SW480 (cell line): ENCODE measurements at regions not wholly inside any gene's neighbourhood (a gene's known extent, or its start where the extent isn't known, plus 50 kb on each side); places are given as distances from the start of the nearest gene placed in this dataset.
"Not testable (repeated sequence)": the region's sequence is repeated elsewhere in the genome, so short reads cannot be mapped to it uniquely, and the experiment has no call there.

Experiments used
- DNase-seq: peaks from one replicate; pipeline ENCODE4 v3.0.0-alpha.2; 2016; ENCODE audit warnings: low spot score

DNA sequence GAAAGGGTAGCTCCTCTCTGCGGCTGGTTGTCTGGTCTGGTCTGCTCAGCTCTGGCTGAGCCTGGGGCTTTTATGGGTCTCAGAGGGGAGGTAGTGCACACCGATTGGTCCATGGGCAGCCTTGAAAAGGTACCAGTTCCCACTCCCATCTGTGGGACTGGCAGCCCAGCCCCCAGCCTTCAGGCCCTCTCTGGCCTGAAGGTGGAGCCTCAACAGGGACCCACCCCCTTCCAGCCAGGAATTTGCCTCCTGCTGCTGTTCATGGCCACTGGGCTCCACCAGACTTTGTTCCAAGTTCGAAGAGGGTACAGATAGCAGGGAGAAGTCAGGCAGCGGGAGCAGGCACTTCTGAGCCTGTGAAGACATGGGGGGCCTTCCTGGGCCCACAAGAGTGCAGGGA is 165.3 kb upstream of the SLC27A6 start:
- no peak for DNase-seq

DNA sequence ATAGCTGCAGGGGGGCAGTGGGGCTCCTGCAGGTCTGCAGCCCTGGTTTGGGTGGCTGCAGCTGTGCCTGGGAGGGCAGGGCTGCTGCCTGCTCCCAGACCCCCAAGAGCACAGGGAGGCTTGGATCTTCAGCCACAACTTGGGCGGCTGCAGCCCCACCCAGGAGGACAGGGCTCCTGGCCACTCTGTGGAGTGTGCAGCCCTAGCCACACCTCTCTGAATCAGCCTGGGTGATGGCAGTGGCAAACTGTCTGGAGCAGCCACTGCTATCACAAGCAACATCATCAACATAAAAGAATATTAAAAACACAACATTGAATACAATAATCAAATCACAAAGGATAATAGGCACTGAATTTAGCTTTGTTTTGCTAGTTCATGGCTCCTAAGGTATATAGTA is 164.9 kb upstream of the SLC27A6 start:
- DNase-seq, result no peak

DNA sequence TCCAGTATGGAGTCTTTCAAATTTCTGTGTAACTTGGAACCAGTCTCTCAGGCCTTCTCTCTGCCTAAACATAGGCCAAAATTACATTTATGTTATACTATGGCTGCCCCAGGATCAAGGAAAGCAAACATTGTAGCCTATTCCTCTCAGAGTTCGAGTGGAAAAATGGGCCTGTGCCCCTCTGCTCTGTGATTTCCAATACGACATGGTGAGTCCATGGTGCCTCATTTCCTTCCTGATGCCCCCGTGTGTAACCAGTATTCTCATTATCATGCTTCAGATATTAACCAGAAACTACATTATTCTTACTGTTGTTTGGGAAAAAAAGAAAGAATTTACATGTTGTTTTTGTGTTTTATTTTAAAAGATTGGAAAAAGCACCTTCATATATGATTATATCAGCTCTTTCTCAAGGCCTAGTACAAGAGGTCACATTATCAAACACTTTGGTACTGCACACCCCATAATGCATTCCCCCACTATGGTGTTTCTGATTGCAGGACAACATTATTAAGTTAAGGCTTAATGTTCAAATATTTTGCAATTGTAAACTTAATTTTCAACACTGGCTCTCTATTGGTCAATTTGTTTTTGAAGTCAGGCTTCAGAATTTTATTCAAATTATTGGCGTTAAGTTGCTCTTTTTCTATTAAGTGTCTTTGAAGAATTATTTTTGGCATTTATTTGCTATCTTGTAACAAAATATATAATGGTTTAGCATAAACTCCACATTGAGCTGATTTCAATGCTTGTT is 151.8 kb upstream of the SLC27A6 start:
- no peak for DNase-seq

DNA sequence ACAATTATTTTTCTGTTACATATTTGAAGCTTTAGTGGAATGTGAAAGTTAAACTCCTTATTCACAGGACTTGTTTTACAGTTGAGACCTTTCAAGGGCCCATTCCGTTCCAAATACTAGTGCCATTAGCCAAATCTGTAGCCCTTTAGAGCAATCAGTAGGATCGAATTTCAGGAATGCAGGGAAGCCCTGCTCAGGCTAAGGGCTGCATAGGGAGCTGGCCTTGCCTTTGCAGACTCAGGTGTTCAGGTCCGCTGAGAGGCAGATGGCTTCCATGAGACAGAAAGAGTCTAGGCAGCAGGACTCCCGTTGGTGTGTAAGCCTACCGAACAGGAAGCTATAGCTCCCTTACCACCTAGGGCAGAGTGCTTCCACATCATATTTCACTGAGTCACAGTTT is 150.1 kb upstream of the SLC27A6 start:
- no peak for DNase-seq

DNA sequence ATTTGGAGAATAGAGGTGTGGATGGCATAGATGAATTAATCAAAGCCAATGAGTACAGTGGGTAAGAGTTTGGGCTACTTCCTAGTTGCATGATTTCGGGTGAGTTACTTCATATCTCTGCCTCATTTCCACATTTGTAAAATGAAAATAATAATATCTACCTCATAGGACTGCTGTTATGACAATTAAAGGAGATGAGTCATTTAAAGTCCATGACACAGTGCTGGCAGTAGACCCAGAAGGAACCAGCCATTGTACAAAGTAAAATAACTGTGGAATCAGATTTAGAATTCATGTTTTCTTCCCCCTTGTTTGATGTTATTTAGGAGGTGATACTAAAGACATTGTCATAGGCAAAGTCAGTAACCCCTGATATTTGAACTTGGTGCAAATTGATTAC is 139.5 kb upstream of the SLC27A6 start:
- no peak for DNase-seq

- no peak for DNase-seq
Measured at GRCh38 chr5:128826275-128826674, 139.0 kb upstream of the SLC27A6 start.

DNA sequence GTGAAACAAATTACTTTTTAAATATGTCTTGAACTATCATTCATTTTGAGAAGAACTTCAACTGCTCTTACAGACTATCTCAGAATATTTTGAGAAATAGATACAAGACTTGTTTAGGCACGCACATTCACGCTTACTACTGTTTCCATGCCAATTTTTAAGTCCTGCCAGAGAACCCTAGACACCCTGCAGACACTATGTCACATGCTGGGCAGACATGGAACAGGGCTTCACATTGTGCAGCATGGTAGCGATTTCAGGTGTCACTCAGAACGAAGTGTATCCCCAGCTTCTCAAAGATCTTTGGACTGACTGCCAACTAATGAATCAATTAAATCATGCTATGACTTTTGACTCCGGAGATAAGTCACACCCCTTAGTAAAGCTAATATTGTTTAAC is 128.7 kb upstream of the SLC27A6 start:
- DNase-seq, result no peak

DNA sequence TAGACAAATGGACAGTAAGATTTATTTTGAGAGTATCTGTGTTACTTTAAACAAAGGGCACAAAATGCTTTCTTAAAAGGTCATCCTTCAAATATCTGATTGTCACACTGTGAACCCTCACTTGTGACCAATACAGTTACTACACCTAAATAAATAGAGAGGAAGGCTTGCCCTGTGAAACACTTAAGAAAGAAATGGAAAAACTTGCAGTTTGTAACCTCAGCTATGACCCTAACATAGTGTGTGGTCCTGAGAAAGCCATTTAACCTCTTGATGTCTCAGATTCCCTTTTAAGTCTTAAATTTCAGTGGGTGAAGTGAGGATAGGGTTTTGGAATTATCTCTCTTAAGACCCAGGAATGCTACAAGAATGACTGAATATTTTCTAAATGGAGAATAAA is 126.7 kb upstream of the SLC27A6 start:
- DNase-seq, result no peak

DNA sequence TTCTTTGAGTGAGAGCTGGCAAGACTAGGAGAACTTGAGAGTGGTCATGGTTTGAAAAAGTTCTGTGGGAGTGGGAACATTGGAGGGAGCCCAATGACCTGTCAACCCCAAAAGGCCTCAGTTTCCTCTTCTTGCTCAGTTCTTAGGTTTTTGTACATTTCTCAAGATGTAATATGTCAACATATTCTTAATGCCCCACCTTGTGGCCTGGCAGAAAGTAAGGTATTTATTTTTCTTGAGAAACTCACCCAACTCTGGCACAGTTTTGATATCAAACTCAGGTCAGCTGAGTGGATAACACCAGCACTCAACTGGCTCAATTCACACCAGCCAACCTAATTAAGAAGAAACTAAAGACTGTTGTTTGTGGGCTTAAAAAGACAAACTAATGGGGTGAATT is 123.0 kb upstream of the SLC27A6 start:
- DNase-seq, result no peak

GRCh38 chr5:128844354-128844923 is 120.8 kb upstream of the SLC27A6 start:
- DNase-seq, result peak; percentile 60

GRCh38 chr5:128850049-128850448 is 115.2 kb upstream of the SLC27A6 start:
- no peak for DNase-seq

DNA sequence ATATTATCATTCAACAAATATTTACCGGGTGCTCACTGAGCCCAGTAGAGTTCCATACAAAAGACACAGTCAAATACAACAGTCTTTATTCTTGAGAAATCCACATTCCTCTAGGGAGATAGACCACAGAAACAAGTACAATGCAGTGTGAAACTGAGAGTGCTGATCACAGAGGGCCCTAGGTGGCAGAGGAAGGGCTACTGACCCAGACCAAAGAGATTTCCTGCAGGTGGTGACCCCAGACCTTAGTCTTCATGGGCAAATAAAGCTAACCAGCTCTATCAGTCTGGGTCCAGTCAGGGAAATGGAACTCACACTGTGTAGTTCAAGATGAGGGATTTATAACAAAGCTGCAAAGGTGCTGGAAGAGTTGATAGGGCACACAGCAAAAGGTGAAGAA is 110.4 kb upstream of the SLC27A6 start:
- DNase-seq, result no peak

DNA sequence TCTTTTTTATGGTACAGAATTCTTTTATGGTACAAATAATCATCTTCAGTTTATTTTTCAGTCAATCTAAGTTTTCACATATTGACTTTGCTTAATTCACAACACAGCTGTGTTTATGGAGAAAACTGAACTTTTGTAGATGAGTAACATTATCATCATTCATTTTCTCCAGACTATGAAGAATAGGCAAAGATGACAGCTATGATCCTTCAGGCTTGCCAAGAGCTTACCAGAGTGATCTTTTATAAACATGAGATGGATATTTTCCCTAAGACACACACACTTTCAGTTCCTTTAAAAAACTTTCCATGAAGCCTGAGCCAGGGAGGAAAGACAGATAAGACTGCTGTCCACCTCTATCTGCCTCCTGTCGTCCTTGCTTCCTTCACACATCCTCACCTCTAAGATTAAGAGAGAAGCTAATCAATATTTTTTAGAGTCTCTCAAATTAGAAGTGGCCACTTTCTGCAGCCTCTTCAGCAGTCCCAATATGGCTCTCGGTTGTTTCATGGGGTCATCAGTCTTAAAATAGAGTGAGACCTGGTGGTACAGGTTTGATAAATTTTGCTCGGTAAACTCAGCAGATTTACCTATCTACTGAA is 108.1 kb upstream of the SLC27A6 start:
- DNase-seq, result no peak

GRCh38 chr5:128858995-128859394 is 106.3 kb upstream of the SLC27A6 start:
- no peak for DNase-seq

GRCh38 chr5:128861155-128861554 is 104.1 kb upstream of the SLC27A6 start:
- not testable (repeated sequence) for DNase-seq

GRCh38 chr5:128869970-128870369 is 95.3 kb upstream of the SLC27A6 start:
- DNase-seq, result no peak

- no peak for DNase-seq
Measured at GRCh38 chr5:128870373-128870772, 94.9 kb upstream of the SLC27A6 start.

DNA sequence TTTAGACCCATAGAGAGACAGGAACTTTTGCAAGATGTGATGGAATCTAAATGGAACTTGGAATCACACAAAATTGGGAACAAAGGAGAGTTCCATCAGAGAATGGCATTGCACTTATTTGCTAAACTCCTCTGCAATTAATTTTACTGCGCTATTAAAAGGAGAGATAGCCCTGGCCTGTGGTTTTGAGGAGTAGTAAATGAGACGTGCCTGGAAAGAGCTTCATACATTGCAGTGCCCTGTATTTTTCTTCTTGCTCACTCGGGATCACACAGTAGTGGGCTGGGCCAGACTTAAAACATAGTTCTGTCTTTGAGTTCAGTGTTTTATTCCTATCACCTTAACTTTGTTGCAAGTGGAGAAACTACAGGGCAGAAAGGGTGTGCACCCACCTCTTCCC is 94.4 kb upstream of the SLC27A6 start:
- no peak for DNase-seq

DNA sequence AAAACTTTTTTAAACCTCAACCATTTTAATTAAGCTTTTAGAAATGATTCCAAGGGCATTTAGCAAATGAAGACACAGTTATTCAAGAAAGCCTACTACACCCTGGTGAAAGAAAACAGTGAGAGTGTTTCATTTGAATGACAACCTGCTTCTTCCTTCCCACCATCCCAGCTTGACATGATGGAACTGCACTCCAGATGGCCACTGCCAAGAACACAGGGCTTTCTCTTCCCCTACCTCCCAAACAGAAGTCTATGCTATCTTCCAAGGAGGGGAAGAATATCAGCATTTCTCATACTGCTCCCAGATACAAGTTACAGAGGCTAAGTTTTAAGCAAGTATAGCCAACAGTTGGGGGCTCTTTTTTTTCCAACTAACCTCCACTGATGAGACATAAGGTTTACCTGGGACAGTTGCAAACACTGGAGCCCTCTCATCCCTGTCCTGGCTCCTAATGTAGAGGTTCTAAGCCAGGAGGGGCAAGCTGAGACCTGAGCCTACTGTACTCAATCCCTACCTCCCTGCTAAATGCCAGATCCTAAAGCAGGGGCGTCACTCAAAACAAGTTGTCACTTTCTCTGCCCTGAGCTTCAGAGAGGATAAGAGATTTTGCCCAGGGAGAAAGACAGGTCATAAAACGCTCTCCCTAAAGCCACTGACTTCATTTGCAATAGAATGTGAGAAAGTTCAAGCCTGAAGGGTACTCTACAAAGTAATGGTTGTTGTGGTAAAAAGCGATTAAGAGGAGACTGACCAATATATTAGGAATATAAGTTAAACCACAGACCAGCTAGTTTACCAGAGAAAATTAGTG is 88.5 kb upstream of the SLC27A6 start:
- no peak for DNase-seq

GRCh38 chr5:128877476-128877875 is 87.8 kb upstream of the SLC27A6 start:
- DNase-seq, result no peak

DNA sequence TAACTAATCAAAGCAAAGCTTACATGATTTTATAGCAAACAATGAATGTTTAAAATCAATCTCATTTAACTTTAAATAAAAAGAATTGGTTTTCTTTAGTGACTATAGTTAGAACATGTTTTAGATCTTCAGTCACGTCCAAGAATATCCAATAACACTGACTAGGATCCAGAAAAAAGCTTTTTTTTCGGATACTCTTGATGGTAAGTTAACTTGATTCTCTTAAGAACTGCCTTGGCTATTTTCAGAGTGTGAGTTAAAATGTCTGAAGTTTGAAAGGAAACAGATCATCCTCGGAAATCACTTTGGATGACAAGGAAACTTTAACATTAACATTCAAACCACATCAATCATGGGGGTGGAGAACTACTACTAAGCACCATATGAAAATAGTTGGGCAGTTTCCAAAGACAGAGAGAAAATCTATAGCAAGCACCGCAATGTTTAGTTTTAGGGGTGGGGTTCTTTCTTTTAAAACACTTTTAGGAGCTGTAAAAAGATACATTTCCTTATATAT is 83.7 kb upstream of the SLC27A6 start:
- peak; percentile 8 for DNase-seq

- no peak for DNase-seq
Measured at GRCh38 chr5:128885649-128886255, 79.5 kb upstream of the SLC27A6 start.
